Ovary (tissue), 7 donors: ENCODE measurements at regions not wholly inside any gene's neighbourhood (a gene's known extent, or its start where the extent isn't known, plus 50 kb on each side); places are given as distances from the start of the nearest gene placed in this dataset.

Experiments
- DNase-seq, 5 donors: peaks; one replicate each; pipeline ENCODE4 v3.0.0-alpha.2; 2019 to 2020
- H3K27ac ChIP-seq, 2 donors: fragments of 200-600 bp; one replicate each; pipeline versions ENCODE4 v1.5.1 to v1.8.0; 2019 to 2022
- H3K27me3 ChIP-seq: fragments of 200-600 bp; one replicate; pipeline ENCODE4 v1.8.0; 2022
- H3K36me3 ChIP-seq: fragments of 200-600 bp; sonication (generic); one replicate; pipeline ENCODE4 v1.5.1; 2019
- H3K4me1 ChIP-seq: one replicate; pipeline ENCODE4 v1.8.1; 2013; ENCODE audit warnings: mild to moderate bottlenecking, moderate library complexity; ENCODE audit not compliant: insufficient read depth
- H3K4me3 ChIP-seq: fragments of 200-600 bp; sonication (generic); one replicate; pipeline ENCODE4 v1.5.1; 2017
- H3K9me3 ChIP-seq, 2 donors: fragments of 200-600 bp in 1 of 2; sonication (generic) in 1 of 2; one replicate each; pipeline versions ENCODE4 v1.5.1 to v1.8.1; 2013 to 2019; ENCODE audit warnings: mild to moderate bottlenecking in 1 of 2, moderate library complexity in 1 of 2
- EP300 ChIP-seq: sonication (generic); formaldehyde crosslinking; IDR thresholded peaks from one replicate; pipeline ENCODE4 v1.6.1; 2017; ENCODE audit warnings: antibody characterized with exemption
- POLR2A ChIP-seq: fragments of 450-650 bp; IDR thresholded peaks from one replicate; pipeline ENCODE4 v1.6.1; 2017; ENCODE audit warnings: antibody characterized with exemption, mild to moderate bottlenecking, moderate library complexity
- WGBS, 3 donors: extraction: QIAGEN DNeasy Blood & Tissue Kit in 1 of 3; methylation state at CpG; one replicate each; pipeline versions ENCODE4 v1.1.5 to v1.1.7; 2013 to 2017; 5-methylcytosine and 5-hydroxymethylcytosine counted together
- intact Hi-C, 4 donors: fragments of 100-400 bp; cut with DNase I; formaldehyde crosslinking; loops; one replicate each; pipeline versions ENCODE4 v1.11.0 to v1.15.1; 2022 to 2023
- TF ChIP-seq, protein P1 (sequence below), 3 donors: fragments of 450-650 bp in 2 of 3; fragments of 200-600 bp in 1 of 3; IDR thresholded peaks; one replicate each; pipeline versions ENCODE4 v1.5.1 to v1.8.0; 2016 to 2022; ENCODE audit warnings: antibody characterized with exemption in 3 of 3, mild to moderate bottlenecking in 1 of 3
- donor health status: DM: no; HTN: no; CAD: no; lungs with moderate emphysema.
- donor health status: DM: no; HTN: no; CAD: no.
- donor health status: Bipolar disorder and iron deficiency.
- donor health status: DM: no; HTN: no; CAD: no.
- donor health status: DM: yes; HTN: yes; CAD: no.

DNA sequence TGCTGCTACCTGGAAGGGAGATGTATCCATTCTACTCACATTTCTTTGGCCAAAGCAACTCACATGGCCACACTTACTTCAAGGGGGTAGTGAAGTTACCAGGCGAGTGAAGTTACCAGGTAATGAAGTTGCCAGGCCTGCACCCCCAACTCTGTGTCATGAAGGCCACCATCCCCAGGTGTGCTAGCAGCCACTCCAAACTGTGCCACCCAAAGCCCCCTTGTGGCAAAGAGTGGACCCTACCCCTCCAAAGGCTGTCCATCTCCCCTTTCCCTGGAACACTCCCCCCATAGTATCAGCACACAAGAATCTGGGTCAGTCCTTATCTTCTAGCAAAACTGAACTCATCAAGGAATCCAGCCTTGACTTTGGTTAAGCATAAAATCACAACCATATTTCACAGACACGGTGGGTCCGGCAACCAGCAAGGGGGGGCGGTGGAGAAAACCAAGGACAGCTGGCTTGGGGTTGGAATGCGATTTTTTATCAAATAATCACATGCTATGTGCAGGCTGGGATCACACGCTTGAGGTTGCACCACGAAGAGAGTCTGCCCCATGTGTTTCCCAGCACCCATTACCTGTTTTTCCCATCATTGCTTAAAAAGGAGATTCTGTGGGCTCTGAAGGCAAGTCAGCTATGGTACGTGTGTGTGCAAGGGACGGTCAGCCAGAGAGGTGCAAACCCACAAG lies 60.9 kb downstream of the ZFP36L2 start:
- Histone ChIP-seq H3K9me3 (no peaks in the 10 kb centered on the region), H3K27me3 (no peaks in the 10 kb centered on the region), H3K27ac (no peak overlapping the region), H3K4me3 (no peak overlapping the region), H3K36me3 (no peaks in the 10 kb centered on the region), H3K4me1 (no peaks in the 10 kb centered on the region)
- intact Hi-C loops = no loop called here
- WGBS, 3 donors = 49 to 57% (median 50%) methylated on average over 9 of the region's 9 CpGs
- TF ChIP-seq, protein P1, sequence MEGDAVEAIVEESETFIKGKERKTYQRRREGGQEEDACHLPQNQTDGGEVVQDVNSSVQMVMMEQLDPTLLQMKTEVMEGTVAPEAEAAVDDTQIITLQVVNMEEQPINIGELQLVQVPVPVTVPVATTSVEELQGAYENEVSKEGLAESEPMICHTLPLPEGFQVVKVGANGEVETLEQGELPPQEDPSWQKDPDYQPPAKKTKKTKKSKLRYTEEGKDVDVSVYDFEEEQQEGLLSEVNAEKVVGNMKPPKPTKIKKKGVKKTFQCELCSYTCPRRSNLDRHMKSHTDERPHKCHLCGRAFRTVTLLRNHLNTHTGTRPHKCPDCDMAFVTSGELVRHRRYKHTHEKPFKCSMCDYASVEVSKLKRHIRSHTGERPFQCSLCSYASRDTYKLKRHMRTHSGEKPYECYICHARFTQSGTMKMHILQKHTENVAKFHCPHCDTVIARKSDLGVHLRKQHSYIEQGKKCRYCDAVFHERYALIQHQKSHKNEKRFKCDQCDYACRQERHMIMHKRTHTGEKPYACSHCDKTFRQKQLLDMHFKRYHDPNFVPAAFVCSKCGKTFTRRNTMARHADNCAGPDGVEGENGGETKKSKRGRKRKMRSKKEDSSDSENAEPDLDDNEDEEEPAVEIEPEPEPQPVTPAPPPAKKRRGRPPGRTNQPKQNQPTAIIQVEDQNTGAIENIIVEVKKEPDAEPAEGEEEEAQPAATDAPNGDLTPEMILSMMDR (IDR thresholded peaks at IDR 0.05) = no peak
- TF ChIP-seq POLR2A (no peak), EP300 (no peak)
- no peak for DNase-seq

DNA sequence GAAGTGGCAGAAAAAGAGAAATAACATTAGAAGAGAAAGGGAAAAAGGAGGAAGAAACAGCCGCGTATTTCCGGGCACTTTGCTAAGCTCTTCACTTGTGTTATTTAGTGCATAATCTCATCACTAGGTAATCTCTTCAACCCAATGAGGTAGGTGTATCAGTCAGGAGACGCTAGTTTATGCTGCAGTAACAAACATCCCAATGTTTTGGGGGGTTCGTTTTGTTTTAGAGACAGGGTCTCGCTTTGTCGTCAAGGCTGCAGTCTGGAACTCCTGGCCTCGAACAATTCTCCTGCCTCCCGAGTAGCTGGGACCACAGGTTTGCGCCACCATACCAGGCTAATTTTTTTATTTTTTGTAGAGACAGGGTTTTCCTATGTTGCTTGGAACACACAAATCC lies 61.7 kb downstream of the ZFP36L2 start:
- no peak for DNase-seq
- Histone ChIP-seq H3K4me3 (no peak overlapping the region), H3K4me1 (peaks cover 3% of the 10 kb centered on the region), H3K27ac (no peak overlapping the region), H3K27me3 (no peaks in the 10 kb centered on the region), H3K36me3 (no peaks in the 10 kb centered on the region), H3K9me3 (no peaks in the 10 kb centered on the region)
- WGBS, 3 donors = 95 to 97% (median 97%) methylated on average over 10 of the region's 10 CpGs
- intact Hi-C loops = no loop called here
- TF ChIP-seq, protein P1 (IDR thresholded peaks at IDR 0.05) = no peak
- no peak for TF ChIP-seq EP300
- no peak for TF ChIP-seq POLR2A

DNA sequence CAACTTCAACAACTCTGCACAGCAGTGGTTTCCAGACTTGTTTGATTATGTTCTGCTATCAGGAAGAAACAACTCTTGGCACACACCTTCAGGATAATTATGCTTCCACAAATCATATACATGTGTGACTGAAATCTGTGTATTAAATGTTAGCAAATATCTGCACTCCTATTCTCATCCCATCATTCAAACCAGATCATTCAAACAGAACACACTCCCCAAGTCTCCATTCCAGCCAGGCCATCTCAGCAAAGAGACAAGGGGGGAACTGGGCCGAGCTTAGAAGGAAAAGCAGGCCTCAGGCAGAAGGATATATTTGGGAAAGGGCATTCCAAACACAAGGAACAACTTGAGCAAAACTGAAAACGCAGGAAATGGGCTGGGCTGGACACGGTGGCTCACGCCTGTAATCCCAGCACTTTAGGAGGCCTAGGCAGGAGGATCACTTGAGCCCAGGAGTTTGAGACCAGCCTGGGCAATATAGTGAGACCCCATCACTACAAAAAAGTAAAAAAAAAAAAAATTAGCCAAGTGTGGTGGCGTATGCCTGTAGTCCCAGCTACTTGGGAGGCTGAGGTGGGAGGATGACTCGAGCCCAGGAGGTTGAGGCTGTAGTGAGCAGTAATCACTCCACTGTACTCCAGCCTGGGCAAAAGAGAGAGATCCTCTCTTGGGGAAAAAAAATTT lies 62.7 kb downstream of the ZFP36L2 start:
- Histone ChIP-seq H3K4me1 (peaks cover 6% of the 10 kb centered on the region), H3K9me3 (no peaks in the 10 kb centered on the region), H3K36me3 (no peaks in the 10 kb centered on the region), H3K27me3 (no peaks in the 10 kb centered on the region), H3K4me3 (no peak overlapping the region), H3K27ac (no peak overlapping the region)
- WGBS, 3 donors = 75 to 82% (median 80%) methylated on average over 6 of the region's 6 CpGs
- DNase-seq = no peak
- TF ChIP-seq, protein P1 (IDR thresholded peaks at IDR 0.05) = no peak
- TF ChIP-seq POLR2A (no peak), EP300 (no peak)
- intact Hi-C loops = no loop called here

DNA sequence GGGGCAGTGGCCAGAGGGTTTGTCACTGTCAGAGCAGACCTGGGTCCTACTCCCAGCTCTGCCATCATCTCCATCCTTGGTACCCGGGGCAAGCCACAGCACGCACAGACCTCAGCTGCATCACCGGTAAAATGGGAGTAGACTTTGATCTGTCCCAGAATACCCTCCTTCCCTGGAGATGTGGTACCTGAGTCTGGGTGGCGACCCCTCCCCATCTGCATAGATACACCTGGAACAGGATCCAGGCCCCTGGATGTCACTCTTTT lies 64.0 kb downstream of the ZFP36L2 start:
- H3K9me3 ChIP-seq = no peaks in the 10 kb centered on the region
- no peaks in the 10 kb centered on the region for H3K27me3 ChIP-seq
- H3K27ac ChIP-seq = no peak overlapping the region
- WGBS, 3 donors = 94 to 100% (median 94%) methylated on average over 4 of the region's 4 CpGs
- TF ChIP-seq POLR2A (no peak), EP300 (no peak)
- TF ChIP-seq, protein P1 (IDR thresholded peaks at IDR 0.05) = no peak
- intact Hi-C loops = no loop called here
- no peaks in the 10 kb centered on the region for H3K36me3 ChIP-seq
- DNase-seq = no peak
- H3K4me1 ChIP-seq = peaks cover 13% of the 10 kb centered on the region
- no peak overlapping the region for H3K4me3 ChIP-seq
